Vagina (tissue), 2 donors: ENCODE measurements at regions not wholly inside any gene's neighbourhood (a gene's known extent, or its start where the extent isn't known, plus 50 kb on each side); places are given as distances from the start of the nearest gene placed in this dataset.

ENCODE experiments used
- DNase-seq, 2 donors: peaks; one replicate each; pipeline ENCODE4 v3.0.0-alpha.2; 2017; ENCODE audit errors: extremely low spot score in 2 of 2
- H3K27ac ChIP-seq: fragments of 200-600 bp; sonication (generic); one replicate; pipeline ENCODE4 v1.5.1; 2019
- H3K27me3 ChIP-seq: fragments of 200-600 bp; sonication (generic); one replicate; pipeline ENCODE4 v1.5.1; 2019
- H3K36me3 ChIP-seq, 2 donors: fragments of 200-600 bp; sonication (generic); one replicate each; pipeline ENCODE4 v1.5.1; 2017 to 2019
- H3K4me1 ChIP-seq: fragments of 200-600 bp; sonication (generic); one replicate; pipeline ENCODE4 v1.5.1; 2019
- H3K4me3 ChIP-seq, 2 donors: fragments of 200-600 bp; sonication (generic); 1 replicate in 1 of 2; 2 replicates in 1 of 2; pipeline ENCODE4 v1.5.1; 2016 to 2019
- H3K9me3 ChIP-seq: fragments of 200-600 bp; sonication (generic); one replicate; pipeline ENCODE4 v1.5.1; 2019
- POLR2A ChIP-seq, 2 donors: fragments of 450-650 bp; IDR thresholded peaks; one replicate each; pipeline ENCODE4 v1.6.1; 2017; ENCODE audit warnings: antibody characterized with exemption in 2 of 2, mild to moderate bottlenecking in 2 of 2, moderate library complexity in 2 of 2
- POLR2AphosphoS5 ChIP-seq, 2 donors: sonication (generic); formaldehyde crosslinking; IDR thresholded peaks; one replicate each; pipeline ENCODE4 v1.9.0; 2017; ENCODE audit warnings: antibody characterized with exemption in 2 of 2, mild to moderate bottlenecking in 2 of 2, low read depth in 1 of 2; ENCODE audit not compliant: insufficient read depth in 1 of 2
- intact Hi-C: fragments of 100-400 bp; cut with DNase I; formaldehyde crosslinking; loops from one replicate; pipeline ENCODE4 v1.15.1; 2023
- TF ChIP-seq, protein P1 (sequence below), 3 experiments: fragments of 450-650 bp in 2 of 3; fragments of 200-600 bp in 1 of 3; sonication (generic) in 1 of 3; IDR thresholded peaks; one replicate each; pipeline ENCODE4 v1.5.1; 2017 to 2019; ENCODE audit warnings: antibody characterized with exemption in 3 of 3, mild to moderate bottlenecking in 2 of 3, moderate library complexity in 2 of 3

DNA sequence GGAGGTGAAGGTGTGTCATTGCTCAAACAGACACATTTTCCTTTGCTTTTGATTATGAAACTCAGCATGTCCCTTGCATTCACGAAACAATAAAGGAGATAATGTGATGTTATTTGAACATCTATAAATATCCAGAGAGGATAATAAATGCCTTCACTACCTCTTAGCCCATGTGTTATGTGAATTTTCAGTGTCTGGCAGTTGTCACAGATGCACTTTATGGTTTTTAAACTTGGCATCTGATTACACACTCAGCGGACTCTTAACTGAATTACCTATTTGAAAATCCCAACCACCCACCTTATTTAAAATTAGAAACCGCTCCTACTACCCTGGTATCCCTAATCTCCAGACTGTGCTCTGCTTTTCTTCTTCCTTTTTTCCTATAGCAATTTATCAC, 254.2 kb downstream of the COG6 start:
- Histone ChIP-seq H3K4me3 (no peak overlapping the region), H3K27ac (no peak overlapping the region), H3K9me3 (no peaks in the 10 kb centered on the region), H3K36me3 (no peaks in the 10 kb centered on the region), H3K27me3 (no peaks in the 10 kb centered on the region), H3K4me1 (peaks cover 6% of the 10 kb centered on the region)
- no peak for TF ChIP-seq POLR2AphosphoS5 (IDR thresholded peaks at IDR 0.05; ENCODE audit: insufficient read depth in 1 of 2, low read depth in 1 of 2)
- TF ChIP-seq POLR2A (IDR thresholded peaks at IDR 0.05) = no peak
- TF ChIP-seq, protein P1, sequence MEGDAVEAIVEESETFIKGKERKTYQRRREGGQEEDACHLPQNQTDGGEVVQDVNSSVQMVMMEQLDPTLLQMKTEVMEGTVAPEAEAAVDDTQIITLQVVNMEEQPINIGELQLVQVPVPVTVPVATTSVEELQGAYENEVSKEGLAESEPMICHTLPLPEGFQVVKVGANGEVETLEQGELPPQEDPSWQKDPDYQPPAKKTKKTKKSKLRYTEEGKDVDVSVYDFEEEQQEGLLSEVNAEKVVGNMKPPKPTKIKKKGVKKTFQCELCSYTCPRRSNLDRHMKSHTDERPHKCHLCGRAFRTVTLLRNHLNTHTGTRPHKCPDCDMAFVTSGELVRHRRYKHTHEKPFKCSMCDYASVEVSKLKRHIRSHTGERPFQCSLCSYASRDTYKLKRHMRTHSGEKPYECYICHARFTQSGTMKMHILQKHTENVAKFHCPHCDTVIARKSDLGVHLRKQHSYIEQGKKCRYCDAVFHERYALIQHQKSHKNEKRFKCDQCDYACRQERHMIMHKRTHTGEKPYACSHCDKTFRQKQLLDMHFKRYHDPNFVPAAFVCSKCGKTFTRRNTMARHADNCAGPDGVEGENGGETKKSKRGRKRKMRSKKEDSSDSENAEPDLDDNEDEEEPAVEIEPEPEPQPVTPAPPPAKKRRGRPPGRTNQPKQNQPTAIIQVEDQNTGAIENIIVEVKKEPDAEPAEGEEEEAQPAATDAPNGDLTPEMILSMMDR (IDR thresholded peaks at IDR 0.05) = no peak
- intact Hi-C loops = no loop called here
- no peak for DNase-seq

DNA sequence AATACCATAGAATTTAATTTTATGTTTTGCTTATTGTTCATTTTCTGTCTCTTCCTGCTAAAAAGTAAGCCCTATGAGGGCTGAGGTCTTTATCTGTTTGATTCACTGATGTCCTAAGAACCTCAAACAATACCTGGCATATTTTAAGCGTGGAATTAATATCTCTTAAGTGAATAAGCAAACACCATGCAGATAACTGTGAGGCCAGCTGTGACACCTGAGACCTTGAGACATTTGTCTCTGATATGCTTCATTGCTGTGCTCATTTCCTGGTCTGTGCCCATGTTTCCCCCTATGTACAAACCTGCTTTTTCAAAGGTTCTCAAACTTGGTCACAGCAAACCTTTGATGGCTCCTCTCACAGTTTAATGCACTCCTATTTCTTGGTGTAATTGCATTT, 254.6 kb downstream of the COG6 start:
- Histone ChIP-seq H3K36me3 (no peaks in the 10 kb centered on the region), H3K4me1 (peaks cover 9% of the 10 kb centered on the region), H3K27me3 (no peaks in the 10 kb centered on the region), H3K9me3 (no peaks in the 10 kb centered on the region), H3K27ac (no peak overlapping the region), H3K4me3 (no peak overlapping the region)
- no peak for DNase-seq
- TF ChIP-seq, protein P1 (IDR thresholded peaks at IDR 0.05) = no peak
- TF ChIP-seq POLR2AphosphoS5 (IDR thresholded peaks at IDR 0.05; ENCODE audit: insufficient read depth in 1 of 2, low read depth in 1 of 2) (no peak), POLR2A (IDR thresholded peaks at IDR 0.05) (no peak)
- intact Hi-C loops = no loop called here

- Histone ChIP-seq H3K27ac (no peak overlapping the region), H3K27me3 (no peaks in the 10 kb centered on the region), H3K9me3 (no peaks in the 10 kb centered on the region), H3K36me3 (no peaks in the 10 kb centered on the region), H3K4me3 (no peak overlapping the region), H3K4me1 (peaks cover 9% of the 10 kb centered on the region)
- TF ChIP-seq POLR2AphosphoS5 (IDR thresholded peaks at IDR 0.05; ENCODE audit: insufficient read depth in 1 of 2, low read depth in 1 of 2) = no peak
- no peak for TF ChIP-seq POLR2A (IDR thresholded peaks at IDR 0.05)
- TF ChIP-seq, protein P1 (IDR thresholded peaks at IDR 0.05) = no peak
- intact Hi-C loops = no loop called here
- no peak for DNase-seq
Measured at GRCh38 chr13:39910833-39911232, 255.4 kb downstream of the COG6 start.

DNA sequence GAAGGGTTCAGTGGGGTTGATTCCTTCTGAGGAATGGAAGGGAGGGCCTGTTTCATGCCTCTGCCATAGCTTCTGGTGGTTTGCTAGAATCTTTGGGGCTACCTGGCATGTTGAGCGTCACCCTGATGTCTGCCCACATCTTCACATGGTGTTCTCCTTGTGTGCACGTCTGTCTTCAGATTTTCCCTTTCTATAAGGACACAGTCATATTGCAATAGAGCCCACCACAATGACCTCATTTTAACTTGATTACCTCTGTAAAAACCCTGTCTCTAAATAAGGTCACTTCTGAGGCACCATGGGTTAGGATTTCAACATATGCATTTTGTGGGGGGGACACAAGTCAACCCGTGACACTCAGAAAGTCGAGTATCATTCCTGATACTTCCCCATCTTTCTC, 257.9 kb downstream of the COG6 start:
- Histone ChIP-seq H3K36me3 (no peaks in the 10 kb centered on the region), H3K27me3 (no peaks in the 10 kb centered on the region), H3K27ac (no peak overlapping the region), H3K4me3 (no peak overlapping the region), H3K9me3 (no peaks in the 10 kb centered on the region), H3K4me1 (peaks cover 9% of the 10 kb centered on the region)
- DNase-seq = no peak
- intact Hi-C loops = no loop called here
- TF ChIP-seq, protein P1 (IDR thresholded peaks at IDR 0.05) = no peak
- no peak for TF ChIP-seq POLR2A (IDR thresholded peaks at IDR 0.05)
- no peak for TF ChIP-seq POLR2AphosphoS5 (IDR thresholded peaks at IDR 0.05; ENCODE audit: insufficient read depth in 1 of 2, low read depth in 1 of 2)

GRCh38 chr13:39913928-39914327, 258.5 kb downstream of the COG6 start:
- peaks cover 9% of the 10 kb centered on the region for H3K4me1 ChIP-seq
- H3K4me3 ChIP-seq = no peak overlapping the region
- no peaks in the 10 kb centered on the region for H3K27me3 ChIP-seq
- DNase-seq = no peak
- intact Hi-C loops = no loop called here
- H3K9me3 ChIP-seq = no peaks in the 10 kb centered on the region
- H3K27ac ChIP-seq = peak overlapping the region; percentile 53
- TF ChIP-seq POLR2A (IDR thresholded peaks at IDR 0.05) = no peak
- peak in 1 of 2 donors; percentile 90 for TF ChIP-seq POLR2AphosphoS5 (IDR thresholded peaks at IDR 0.05; ENCODE audit: insufficient read depth in 1 of 2, low read depth in 1 of 2)
- no peaks in the 10 kb centered on the region for H3K36me3 ChIP-seq
